ENCODE measurements at regions not wholly inside any gene's neighbourhood (a gene's known extent, or its start where the extent isn't known, plus 50 kb on each side); places are given as distances from the start of the nearest gene placed in this dataset.

GRCh38 chr10:113283189-113283588, 269.7 kb upstream of the HABP2 start:
- Mint-ChIP-seq H3K4me1 (peaks cover 13% of the 10 kb centered on the region), H3K27me3 (ENCODE audit: low read depth) (no peaks in the 10 kb centered on the region), H3K27ac (ENCODE audit: unreplicated experiment) (no peak overlapping the region), H3K4me3 (no peak overlapping the region), H3K36me3 (ENCODE audit: low read depth) (peaks cover 2% of the 10 kb centered on the region), H3K9me3 (peaks cover 2% of the 10 kb centered on the region)
- DNase-seq (ENCODE audit: low read depth, low spot score): no peak
- TF ChIP-seq CTCF (conservative IDR thresholded peaks at IDR 0.05): no peak

- no peaks in the 10 kb centered on the region for H3K27me3 Mint-ChIP-seq (ENCODE audit: low read depth)
- peaks cover 2% of the 10 kb centered on the region for H3K36me3 Mint-ChIP-seq (ENCODE audit: low read depth)
- no peak overlapping the region for H3K4me3 Mint-ChIP-seq
- DNase-seq (ENCODE audit: low read depth, low spot score): no peak
- H3K27ac Mint-ChIP-seq (ENCODE audit: unreplicated experiment): no peak overlapping the region
- H3K4me1 Mint-ChIP-seq: peaks cover 13% of the 10 kb centered on the region
- TF ChIP-seq CTCF (conservative IDR thresholded peaks at IDR 0.05): no peak
- peaks cover 2% of the 10 kb centered on the region for H3K9me3 Mint-ChIP-seq
Measured at GRCh38 chr10:113284635-113285034, 268.2 kb upstream of the HABP2 start.

GRCh38 chr10:113285305-113285704, 267.5 kb upstream of the HABP2 start:
- peaks cover 13% of the 10 kb centered on the region for H3K4me1 Mint-ChIP-seq
- no peaks in the 10 kb centered on the region for H3K27me3 Mint-ChIP-seq (ENCODE audit: low read depth)
- H3K9me3 Mint-ChIP-seq: peaks cover under 1% of the 10 kb centered on the region
- peaks cover under 1% of the 10 kb centered on the region for H3K36me3 Mint-ChIP-seq (ENCODE audit: low read depth)
- TF ChIP-seq CTCF (conservative IDR thresholded peaks at IDR 0.05): no peak
- H3K27ac Mint-ChIP-seq (ENCODE audit: unreplicated experiment): no peak overlapping the region
- no peak overlapping the region for H3K4me3 Mint-ChIP-seq
- DNase-seq (ENCODE audit: low read depth, low spot score): no peak

- Mint-ChIP-seq H3K27ac (ENCODE audit: unreplicated experiment) (no peak overlapping the region), H3K36me3 (ENCODE audit: low read depth) (no peaks in the 10 kb centered on the region), H3K27me3 (ENCODE audit: low read depth) (no peaks in the 10 kb centered on the region), H3K9me3 (no peaks in the 10 kb centered on the region), H3K4me3 (no peak overlapping the region), H3K4me1 (peaks cover 13% of the 10 kb centered on the region)
- DNase-seq (ENCODE audit: low read depth, low spot score): no peak
- TF ChIP-seq CTCF (conservative IDR thresholded peaks at IDR 0.05): no peak
Measured at GRCh38 chr10:113287592-113287991, 265.3 kb upstream of the HABP2 start.

GRCh38 chr10:113290137-113290536, 262.7 kb upstream of the HABP2 start:
- peaks cover 13% of the 10 kb centered on the region for H3K4me1 Mint-ChIP-seq

More at GRCh38 chr10:113290137-113290536, 262.7 kb upstream of the HABP2 start:
- TF ChIP-seq CTCF (conservative IDR thresholded peaks at IDR 0.05): no peak
- no peak overlapping the region for H3K27ac Mint-ChIP-seq (ENCODE audit: unreplicated experiment)
- H3K4me3 Mint-ChIP-seq: no peak overlapping the region
- DNase-seq (ENCODE audit: low read depth, low spot score): no peak
- no peaks in the 10 kb centered on the region for H3K36me3 Mint-ChIP-seq (ENCODE audit: low read depth)
- H3K9me3 Mint-ChIP-seq: no peaks in the 10 kb centered on the region
- H3K27me3 Mint-ChIP-seq (ENCODE audit: low read depth): no peaks in the 10 kb centered on the region

Data from neural crest cell (in vitro differentiated cells).